B cell (primary cell): ENCODE measurements at regions not wholly inside any gene's neighbourhood (a gene's known extent, or its start where the extent isn't known, plus 50 kb on each side); places are given as distances from the start of the nearest gene placed in this dataset.

ENCODE experiments used
- ATAC-seq: fragments of 200-7000 bp; cut with Tn5 transposase; one replicate; pipeline ENCODE4 v1.10.0; 2021; ENCODE audit warnings: low read depth, mild to moderate bottlenecking, moderate number of reproducible peaks, moderate library complexity
- CTCF ChIA-PET: fragments of 350-600 bp; sonication (Branson Sonifier 250); formaldehyde crosslinking; loops from one replicate; lab custom pipeline; 2021; ENCODE audit warnings: antibody characterized with exemption, inconsistent platforms; lab: Charles Lee
- POLR2A ChIA-PET: fragments of 350-600 bp; sonication (Branson Sonifier 250); formaldehyde crosslinking; loops from one replicate; lab custom pipeline; 2021; ENCODE audit warnings: antibody characterized with exemption; lab: Charles Lee
- DNase-seq: peaks from one replicate; pipeline ENCODE4 v3.0.0; 2013
- H2AFZ ChIP-seq: 2 replicates; pipeline ENCODE4 v1.6.1; 2012; ENCODE audit warnings: mild to moderate bottlenecking, low read depth, low read length; ENCODE audit not compliant: insufficient read depth, poor library complexity, severe bottlenecking
- H3K27ac ChIP-seq, 2 donors: 1 replicate in 1 of 2; 2 replicates in 1 of 2; pipeline ENCODE4 v1.5.1; 2012 to 2013; ENCODE audit warnings: low read length in 2 of 2, mild to moderate bottlenecking in 2 of 2, moderate library complexity in 1 of 2
- H3K27me3 ChIP-seq, 4 experiments: fragments of 200-600 bp in 1 of 4; sonication (generic) in 1 of 4; replicated peaks in 1 of 4; 1 replicate in 2 of 4; 2 replicates in 2 of 4; pipeline versions ENCODE4 v1.6.1 to v1.7.0; 2013 to 2016; ENCODE audit warnings: low read length in 3 of 4, mild to moderate bottlenecking in 2 of 4, mixed read lengths in 1 of 4, moderate library complexity in 1 of 4; ENCODE audit not compliant: insufficient read depth in 4 of 4, control insufficient read depth in 3 of 4; ENCODE audit errors: control extremely low read depth in 1 of 4
- H3K36me3 ChIP-seq, 2 experiments: replicated peaks in 1 of 2; 1 replicate in 1 of 2; 2 replicates in 1 of 2; pipeline versions ENCODE4 v1.6.1 to v1.7.1; 2013; ENCODE audit warnings: low read length in 1 of 2; ENCODE audit not compliant: insufficient read depth in 2 of 2, control insufficient read depth in 1 of 2; ENCODE audit errors: control extremely low read depth in 1 of 2, extremely low read depth in 1 of 2
- H3K4me1 ChIP-seq, 2 donors: fragments of 200-600 bp in 1 of 2; sonication (generic) in 1 of 2; 1 replicate in 1 of 2; 2 replicates in 1 of 2; pipeline versions ENCODE4 v1.5.1 to v1.6.1; 2013 to 2017; ENCODE audit warnings: low read length in 2 of 2; ENCODE audit not compliant: control insufficient read depth in 2 of 2, insufficient read depth in 2 of 2
- H3K4me2 ChIP-seq: replicated peaks from 2 replicates; pipeline ENCODE3; 2012; ENCODE audit warnings: mild to moderate bottlenecking, low read depth, low read length; ENCODE audit not compliant: poor library complexity, severe bottlenecking
- H3K4me3 ChIP-seq, 5 experiments: fragments of 200-600 bp in 1 of 5; sonication (generic) in 1 of 5; 1 replicate in 3 of 5; 2 replicates in 2 of 5; pipeline versions ENCODE4 v1.5.1 to v1.7.0; 2011 to 2016; ENCODE audit warnings: low read length in 4 of 5, mild to moderate bottlenecking in 4 of 5, low read depth in 2 of 5, control low read depth in 1 of 5, moderate library complexity in 1 of 5; ENCODE audit not compliant: insufficient read depth in 1 of 5; ENCODE audit errors: control extremely low read depth in 1 of 5, extremely low read depth in 1 of 5
- H3K79me2 ChIP-seq: fragments of 200-600 bp; sonication (generic); one replicate; pipeline ENCODE4 v1.6.0; 2016; ENCODE audit warnings: low read length; ENCODE audit not compliant: control insufficient read depth, insufficient read depth
- H3K9ac ChIP-seq: fragments of 200-600 bp; sonication (generic); 2 replicates; pipeline ENCODE4 v1.6.1; 2017; ENCODE audit warnings: mild to moderate bottlenecking, low read length, moderate library complexity
- H3K9me3 ChIP-seq, 3 donors: one replicate each; pipeline versions ENCODE4 v1.6.1 to v1.7.1; 2013; ENCODE audit warnings: low read length in 2 of 3; ENCODE audit not compliant: control insufficient read depth in 2 of 3, insufficient read depth in 1 of 3; ENCODE audit errors: control extremely low read depth in 1 of 3
- H4K20me1 ChIP-seq: 2 replicates; pipeline ENCODE4 v1.6.0; 2012; ENCODE audit warnings: mild to moderate bottlenecking, low read length; ENCODE audit not compliant: insufficient read depth, control insufficient read depth, poor library complexity, severe bottlenecking
- H3K27ac Mint-ChIP-seq: one replicate; pipeline ENCODE4 v1.8.0; 2021; ENCODE audit warnings: mixed read lengths
- H3K27me3 Mint-ChIP-seq: one replicate; pipeline ENCODE4 v1.8.0; 2021; ENCODE audit warnings: mixed read lengths
- H3K4me1 Mint-ChIP-seq: one replicate; pipeline ENCODE4 v1.8.0; 2021; ENCODE audit warnings: mixed read lengths
- H3K4me3 Mint-ChIP-seq: one replicate; pipeline ENCODE4 v1.8.0; 2021; ENCODE audit warnings: mixed read lengths
- H3K9me3 Mint-ChIP-seq: one replicate; pipeline ENCODE4 v1.8.0; 2022; ENCODE audit warnings: mixed read lengths; ENCODE audit not compliant: insufficient read depth
- CTCF ChIP-seq: fragments of 200-600 bp; IDR thresholded peaks from one replicate; pipeline ENCODE4 v1.8.0; 2022; ENCODE audit warnings: antibody characterized with exemption, mild to moderate bottlenecking
- EZH2 ChIP-seq: IDR thresholded peaks from 2 replicates; pipeline ENCODE4 v1.6.1; 2012; ENCODE audit warnings: borderline replicate concordance, low read depth, mild to moderate bottlenecking, moderate library complexity, low read length; ENCODE audit not compliant: insufficient read depth, poor library complexity, severe bottlenecking
- WGBS: methylation state at CpG from one replicate; pipeline ENCODE4 v1.1.5; 2013; ENCODE audit warnings: missing lambda C conversion rate; ENCODE audit not compliant: insufficient coverage; 5-methylcytosine and 5-hydroxymethylcytosine counted together
- intact Hi-C: fragments of 100-400 bp; cut with micrococcal nuclease; formaldehyde crosslinking; loops from one replicate; pipeline ENCODE4 v1.10.0; 2022

- intact Hi-C loops, result no loop called here
- no peaks in the 10 kb centered on the region for H3K27me3 Mint-ChIP-seq
Measured at GRCh38 chr7:387132-388022, 97.4 kb downstream of the FOXL3 start.

More at GRCh38 chr7:387132-388022, 97.4 kb downstream of the FOXL3 start:
- peaks cover 2% of the 10 kb centered on the region for H3K4me1 Mint-ChIP-seq
- POLR2A ChIA-PET, result no interaction called here
- ATAC-seq (no peak), DNase-seq (no peak)
- no peak overlapping the region for H3K9ac ChIP-seq
- WGBS, result 94% methylated on average over 35 of the region's 35 CpGs
- H3K4me3 Mint-ChIP-seq, result no peak overlapping the region
- H4K20me1 ChIP-seq, result no peaks in the 10 kb centered on the region
- H3K27ac Mint-ChIP-seq, result no peak overlapping the region
- no peaks in the 10 kb centered on the region for H3K36me3 ChIP-seq
- no peaks in the 10 kb centered on the region for H3K27me3 ChIP-seq
- H3K27ac ChIP-seq, result no peak overlapping the region
- no peak for TF ChIP-seq CTCF
- no peak for TF ChIP-seq EZH2
- H3K4me3 ChIP-seq, result no peak overlapping the region
- CTCF ChIA-PET, result no interaction called here
- H3K4me1 ChIP-seq, result peaks cover under 1 to 1% of the 10 kb centered on the region in 2 donors
- H3K4me2 ChIP-seq, result no peak overlapping the region
- H3K9me3 ChIP-seq, result peaks cover 0 to 58% (median 14%) of the 10 kb centered on the region in 3 donors
- no peak overlapping the region for H2AFZ ChIP-seq
- H3K9me3 Mint-ChIP-seq, result peaks cover 6% of the 10 kb centered on the region
- no peaks in the 10 kb centered on the region for H3K79me2 ChIP-seq
